HG02870 (cell line): ENCODE measurements at regions not wholly inside any gene's neighbourhood (a gene's known extent, or its start where the extent isn't known, plus 50 kb on each side); places are given as distances from the start of the nearest gene placed in this dataset.

Experiments
- ATAC-seq: cut with Tn5 transposase; IDR thresholded peaks from one replicate; pipeline ENCODE4 v1.9.1; 2021; ENCODE audit warnings: mild to moderate bottlenecking, moderate library complexity; ENCODE audit not compliant: unreplicated experiment

- ATAC-seq: no peak
These were observed 192.2 kb upstream of the LMNTD1 start for GRCh38 chr12:25745281-25745680.

GRCh38 chr12:25746131-25746530, 193.0 kb upstream of the LMNTD1 start:
- no peak for ATAC-seq

- no peak for ATAC-seq
These were observed 199.7 kb upstream of the LMNTD1 start for GRCh38 chr12:25752710-25753309.

DNA sequence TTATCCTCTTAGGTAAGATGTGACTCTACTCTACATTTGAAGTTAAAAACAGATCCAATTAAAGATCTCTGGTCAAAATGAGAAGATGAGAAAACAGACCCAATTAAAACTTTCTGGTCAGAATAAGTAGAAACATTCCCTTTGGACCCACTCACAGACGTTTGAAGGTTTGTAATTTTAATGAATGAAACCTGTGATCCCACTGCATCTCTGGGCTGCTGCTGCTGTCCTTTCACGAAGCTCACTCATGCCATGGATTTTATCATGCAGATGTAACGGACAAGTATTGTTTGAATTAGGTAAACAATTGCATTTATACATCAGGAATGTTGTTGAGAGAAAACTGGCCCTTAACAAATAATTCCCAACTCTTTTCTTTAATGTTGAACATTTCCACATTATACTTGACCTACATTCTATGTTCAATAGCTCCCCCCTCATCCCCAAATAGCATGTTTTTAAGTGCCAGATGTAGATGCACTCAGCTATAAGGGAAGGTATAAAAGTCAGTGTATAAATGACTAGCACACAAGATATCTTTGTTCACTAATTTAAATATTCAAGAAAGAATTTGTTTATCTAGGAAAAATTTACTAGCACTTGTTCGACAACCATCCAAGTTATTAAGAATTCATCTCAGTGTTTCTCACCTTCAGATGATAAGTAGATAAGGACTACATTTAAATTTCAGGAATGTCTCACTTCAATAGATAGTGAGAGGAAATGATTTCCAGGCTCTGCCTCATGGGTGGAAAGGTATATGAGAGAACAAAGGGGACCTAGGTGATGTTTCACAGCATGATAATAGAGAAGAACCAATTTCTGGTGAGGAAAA, 202.3 kb upstream of the LMNTD1 start:
- no peak for ATAC-seq

- no peak for ATAC-seq
These were observed 202.6 kb upstream of the RASSF8 start for GRCh38 chr12:25755971-25756260.

DNA sequence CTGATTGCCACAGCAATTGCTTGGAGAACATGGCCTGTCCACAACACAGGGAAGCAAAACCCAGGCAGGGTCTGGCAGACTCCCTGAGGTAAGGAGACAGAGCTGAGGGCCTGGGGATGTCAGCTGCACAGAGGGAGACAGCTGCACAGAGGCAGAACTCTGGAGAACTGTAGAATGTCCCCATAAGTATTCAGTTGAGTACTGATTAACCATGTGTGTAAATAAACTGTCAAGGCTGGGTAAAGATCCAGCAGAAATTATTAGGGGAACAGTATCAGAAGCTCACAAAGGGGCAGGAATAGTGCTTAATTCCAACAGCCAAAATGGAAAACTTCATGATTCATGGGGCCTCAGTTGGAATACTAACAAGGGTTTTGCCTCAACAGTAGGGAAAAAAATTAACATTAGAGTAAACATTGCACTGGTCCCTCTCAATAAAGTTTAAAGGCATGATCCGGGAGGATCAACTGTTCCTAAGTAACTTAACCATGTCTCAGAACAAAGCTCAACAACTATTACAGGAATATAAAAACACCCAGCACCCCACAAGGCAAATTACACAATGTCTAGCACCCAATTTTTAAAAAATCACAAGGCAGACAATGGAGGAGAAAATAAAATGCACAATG, 201.3 kb upstream of the RASSF8 start:
- no peak for ATAC-seq

GRCh38 chr12:25759752-25760151, 198.7 kb upstream of the RASSF8 start:
- no peak for ATAC-seq

DNA sequence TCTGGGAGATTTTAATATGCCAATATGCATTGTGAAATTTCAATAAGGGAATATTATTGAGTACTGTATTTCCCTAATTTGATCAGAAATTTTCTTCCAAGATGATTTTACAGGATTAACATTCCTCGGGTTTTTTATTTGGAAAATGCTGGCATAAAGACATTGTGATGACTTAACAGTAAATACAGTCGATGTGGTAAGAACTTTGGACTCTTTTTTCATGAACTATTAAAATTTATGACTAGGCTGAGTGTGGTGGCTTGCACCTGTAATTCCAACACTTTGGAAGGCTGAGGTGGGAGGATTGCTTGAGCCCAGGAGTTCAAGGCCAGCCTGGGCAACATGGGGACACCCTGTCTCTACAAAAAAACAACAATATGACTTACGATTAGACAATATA, 197.1 kb upstream of the RASSF8 start:
- no peak for ATAC-seq

DNA sequence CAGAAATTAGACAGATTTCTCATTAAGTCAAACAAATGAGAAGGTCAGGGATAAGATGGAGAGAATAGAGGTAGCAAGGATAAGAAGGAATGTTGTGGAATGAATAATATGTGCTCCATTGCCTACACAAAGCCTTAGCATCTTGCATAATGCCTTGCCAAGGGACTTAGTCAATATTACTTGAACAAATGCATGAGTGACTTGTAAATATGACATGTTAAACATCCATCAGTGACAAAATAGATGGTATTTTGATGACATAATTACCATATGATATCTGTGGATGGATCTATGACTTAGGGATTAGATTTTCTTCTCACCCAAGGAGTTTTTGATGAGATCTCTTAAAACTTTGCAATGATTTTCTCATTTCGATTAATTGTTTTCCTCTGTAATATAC, 194.1 kb upstream of the RASSF8 start:
- no peak for ATAC-seq

DNA sequence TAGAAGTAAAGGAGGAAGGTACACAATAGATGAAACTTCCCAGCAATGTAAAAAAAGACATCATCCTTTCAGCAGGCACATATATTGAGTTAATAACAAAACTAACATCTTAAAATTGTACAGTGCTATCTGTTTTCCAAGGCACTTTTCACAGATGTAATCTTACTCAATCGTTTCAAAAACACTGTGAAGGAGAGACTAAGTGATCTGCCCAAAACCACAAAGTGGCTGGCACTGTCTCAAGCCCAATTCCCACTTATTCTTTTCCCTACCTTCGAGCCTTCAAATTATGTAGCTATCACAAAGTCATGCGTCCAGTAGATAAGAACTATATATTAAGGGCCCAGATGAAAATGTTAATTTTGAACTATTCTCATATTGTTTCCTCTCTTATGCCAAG, 193.6 kb upstream of the RASSF8 start:
- ATAC-seq: no peak

- ATAC-seq: no peak
These were observed 190.9 kb upstream of the RASSF8 start for GRCh38 chr12:25767606-25768005.

- no peak for ATAC-seq
These were observed 190.3 kb upstream of the RASSF8 start for GRCh38 chr12:25768151-25768550.

DNA sequence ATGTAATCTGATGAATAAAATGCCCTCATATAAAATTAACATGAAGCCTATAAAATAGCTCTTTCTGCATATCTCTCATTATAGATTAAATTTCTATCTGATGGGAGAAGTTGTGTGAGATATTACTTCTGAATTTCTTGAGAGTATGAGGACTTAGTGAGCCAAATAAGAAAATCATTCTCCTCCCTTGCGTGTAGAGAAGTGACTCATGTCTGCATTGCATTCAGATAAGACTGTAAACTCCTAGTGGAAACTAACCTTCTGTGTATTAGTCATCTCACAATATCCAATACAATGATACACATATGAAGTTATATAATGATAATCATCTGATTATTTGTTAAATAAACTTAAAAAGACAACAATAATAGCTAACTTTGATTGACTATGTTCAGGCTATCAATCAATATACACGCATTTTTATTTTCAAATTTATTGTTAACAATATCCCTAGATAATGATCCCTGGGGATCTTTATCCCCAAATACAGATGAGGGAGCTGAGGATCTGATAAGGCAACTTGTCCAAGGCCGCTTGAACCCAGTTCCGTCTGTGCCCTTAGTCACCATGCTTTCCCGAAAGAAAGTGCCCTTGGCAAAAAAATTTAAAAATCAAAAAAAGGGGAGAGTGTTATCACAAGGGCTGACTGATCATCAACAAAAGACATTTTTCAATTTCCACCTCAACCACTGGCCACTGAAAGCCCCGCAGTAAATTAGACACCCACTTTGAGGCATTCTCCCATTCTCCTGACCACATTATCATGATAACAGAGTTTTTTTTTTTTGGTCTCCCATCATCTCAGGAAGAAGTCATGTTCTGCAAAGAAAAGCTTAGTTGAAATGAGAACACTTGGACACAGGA, 189.2 kb upstream of the RASSF8 start:
- ATAC-seq: no peak

DNA sequence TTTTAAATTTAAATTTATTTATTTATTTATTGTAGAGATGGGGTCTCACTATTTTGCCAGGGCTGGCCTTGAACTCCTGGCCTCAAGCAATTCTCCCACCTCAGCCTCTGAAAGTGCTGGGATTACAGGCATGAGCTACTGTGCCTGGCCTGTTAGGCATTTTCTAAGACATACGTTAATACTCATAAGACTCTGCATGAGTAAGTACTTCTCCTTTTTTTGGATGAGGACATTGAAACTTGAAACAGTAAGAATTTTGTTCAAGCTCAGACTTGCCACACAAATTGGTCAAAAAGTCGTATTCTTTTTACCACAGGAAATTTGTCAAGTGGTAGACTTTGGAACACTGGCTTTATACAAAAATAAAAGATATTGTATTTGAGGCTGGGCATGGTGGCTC, 187.4 kb upstream of the RASSF8 start:
- peak; percentile 88 for ATAC-seq

- ATAC-seq: no peak
These were observed 187.0 kb upstream of the RASSF8 start for GRCh38 chr12:25771476-25771875.

- ATAC-seq: no peak
These were observed 182.5 kb upstream of the RASSF8 start for GRCh38 chr12:25775968-25776367.

DNA sequence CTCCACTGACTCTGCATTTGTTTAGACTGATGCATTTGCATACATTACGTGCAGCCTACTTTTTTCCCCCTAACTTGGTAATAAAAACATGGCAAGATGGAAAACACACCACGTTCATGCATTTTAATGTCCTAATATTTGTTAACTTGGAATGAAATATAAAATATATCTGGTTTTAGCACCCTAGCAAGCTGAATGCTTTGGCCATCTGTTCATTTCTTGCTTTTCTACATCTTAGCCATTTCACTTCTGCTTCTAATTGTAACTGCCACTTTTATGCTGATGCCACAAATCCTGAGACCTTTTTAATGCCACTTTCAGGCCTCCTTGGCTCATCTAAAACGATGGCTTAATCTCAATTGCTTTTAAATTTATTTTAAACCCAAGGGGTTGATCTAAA, 177.7 kb upstream of the RASSF8 start:
- no peak for ATAC-seq

DNA sequence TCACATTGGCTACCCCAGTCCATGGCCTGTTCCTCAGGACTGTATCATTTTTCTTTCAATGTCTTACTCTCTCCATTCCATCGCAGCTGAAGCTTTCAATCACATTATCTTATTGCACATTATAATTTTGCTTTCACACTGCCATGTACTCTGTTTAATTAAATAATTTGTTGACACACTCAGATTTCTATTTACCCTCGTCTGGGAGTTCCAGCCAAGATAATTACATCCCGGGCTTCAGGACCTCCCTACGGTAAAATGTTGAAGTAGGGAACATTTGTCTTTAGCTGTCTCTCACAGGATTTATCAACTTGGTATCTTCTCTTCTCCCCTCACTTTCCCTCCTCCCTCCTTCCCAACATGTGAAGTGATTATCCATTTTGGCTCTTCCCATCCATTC, 177.2 kb upstream of the RASSF8 start:
- no peak for ATAC-seq

DNA sequence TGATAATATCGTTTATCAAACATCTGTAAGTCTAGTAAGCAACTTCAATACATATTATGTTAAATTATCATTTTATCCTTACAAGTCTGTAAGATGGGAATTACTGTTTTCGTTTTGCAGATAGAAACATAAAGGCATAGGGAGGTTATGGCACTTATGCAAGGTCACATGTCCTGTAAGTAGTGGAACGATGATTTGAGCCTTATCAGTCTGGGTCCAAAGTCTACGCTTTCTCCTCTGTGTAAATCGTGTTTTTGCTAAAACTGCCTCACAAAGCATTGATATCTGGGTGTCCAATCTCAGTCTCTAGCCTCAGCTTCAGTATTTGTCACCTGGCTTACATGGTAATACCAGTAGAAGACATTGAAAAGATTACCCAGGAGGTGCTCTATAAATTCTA, 174.9 kb upstream of the RASSF8 start:
- no peak for ATAC-seq

GRCh38 chr12:25784669-25785068, 173.8 kb upstream of the RASSF8 start:
- ATAC-seq: no peak

DNA sequence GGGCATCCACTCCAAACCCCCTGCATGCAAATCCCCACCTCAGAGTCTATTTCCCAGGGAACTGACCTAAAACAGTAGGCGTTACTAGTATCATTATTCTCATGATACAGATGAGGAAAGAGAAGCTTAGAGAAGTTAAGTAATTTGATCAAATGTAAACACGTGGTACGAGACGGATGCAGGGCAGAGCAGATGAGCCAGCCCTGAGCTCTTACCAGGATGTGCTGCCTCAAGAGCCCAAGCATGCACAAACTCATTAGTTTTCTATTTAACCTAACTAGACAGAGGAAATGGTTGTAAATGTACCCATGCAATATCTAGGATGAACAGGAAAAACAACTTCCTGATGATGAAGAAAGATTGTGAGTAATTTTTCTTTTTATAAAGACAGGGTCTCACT, 173.3 kb upstream of the RASSF8 start:
- ATAC-seq: no peak

- ATAC-seq: no peak
These were observed 170.8 kb upstream of the RASSF8 start for GRCh38 chr12:25787701-25788100.
